ENCODE measurements at regions not wholly inside any gene's neighbourhood (a gene's known extent, or its start where the extent isn't known, plus 50 kb on each side); places are given as distances from the start of the nearest gene placed in this dataset.

DNA sequence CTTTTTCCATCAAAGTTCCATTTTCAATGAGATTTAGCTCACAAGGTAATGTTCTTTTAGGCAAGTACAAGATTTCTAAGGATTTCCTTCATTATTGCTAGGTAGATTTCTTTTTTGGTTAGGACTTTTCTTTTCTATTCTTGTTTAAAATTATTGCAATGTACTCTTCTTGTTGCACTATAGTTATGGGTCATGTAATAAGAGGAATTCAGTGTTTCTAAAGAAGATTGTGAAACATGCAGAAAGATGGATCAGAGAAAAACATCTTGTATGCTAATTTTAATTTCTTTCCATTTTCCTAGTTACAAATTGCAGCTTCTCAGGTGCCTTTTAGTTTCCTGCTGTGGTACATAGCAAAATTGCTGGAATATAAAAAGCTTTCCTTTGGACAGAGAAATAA lies 56.1 kb downstream of the BTG1 start:
- intact Hi-C loops (cut with DNase I; ENCODE audit: low total_unique reads): no loop called here
- TF ChIP-seq, protein P1, sequence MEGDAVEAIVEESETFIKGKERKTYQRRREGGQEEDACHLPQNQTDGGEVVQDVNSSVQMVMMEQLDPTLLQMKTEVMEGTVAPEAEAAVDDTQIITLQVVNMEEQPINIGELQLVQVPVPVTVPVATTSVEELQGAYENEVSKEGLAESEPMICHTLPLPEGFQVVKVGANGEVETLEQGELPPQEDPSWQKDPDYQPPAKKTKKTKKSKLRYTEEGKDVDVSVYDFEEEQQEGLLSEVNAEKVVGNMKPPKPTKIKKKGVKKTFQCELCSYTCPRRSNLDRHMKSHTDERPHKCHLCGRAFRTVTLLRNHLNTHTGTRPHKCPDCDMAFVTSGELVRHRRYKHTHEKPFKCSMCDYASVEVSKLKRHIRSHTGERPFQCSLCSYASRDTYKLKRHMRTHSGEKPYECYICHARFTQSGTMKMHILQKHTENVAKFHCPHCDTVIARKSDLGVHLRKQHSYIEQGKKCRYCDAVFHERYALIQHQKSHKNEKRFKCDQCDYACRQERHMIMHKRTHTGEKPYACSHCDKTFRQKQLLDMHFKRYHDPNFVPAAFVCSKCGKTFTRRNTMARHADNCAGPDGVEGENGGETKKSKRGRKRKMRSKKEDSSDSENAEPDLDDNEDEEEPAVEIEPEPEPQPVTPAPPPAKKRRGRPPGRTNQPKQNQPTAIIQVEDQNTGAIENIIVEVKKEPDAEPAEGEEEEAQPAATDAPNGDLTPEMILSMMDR (IDR thresholded peaks at IDR 0.05): no peak
- no peak for TF ChIP-seq POLR2A (IDR thresholded peaks at IDR 0.05)
- no peak for TF ChIP-seq POLR2AphosphoS5 (IDR thresholded peaks at IDR 0.05)
- no peak for TF ChIP-seq EP300 (IDR thresholded peaks at IDR 0.05; ENCODE audit: low read depth)
- Histone ChIP-seq H3K27ac (no peak overlapping the region), H3K27me3 (no peaks in the 10 kb centered on the region), H3K4me1 (peaks cover 0 to 19% (median 6%) of the 10 kb centered on the region in 4 donors), H3K9me3 (no peaks in the 10 kb centered on the region), H3K36me3 (no peaks in the 10 kb centered on the region), H3K4me3 (no peak overlapping the region)
- DNase-seq: no peak
- in situ Hi-C loops (cut with MboI; ENCODE audit: low pct_ligation_motif_present in 1 of 4, low pct_unique_long_range_greater_than_20kb in 1 of 4, low sequenced_read_pairs in 3 of 4): no loop called here

DNA sequence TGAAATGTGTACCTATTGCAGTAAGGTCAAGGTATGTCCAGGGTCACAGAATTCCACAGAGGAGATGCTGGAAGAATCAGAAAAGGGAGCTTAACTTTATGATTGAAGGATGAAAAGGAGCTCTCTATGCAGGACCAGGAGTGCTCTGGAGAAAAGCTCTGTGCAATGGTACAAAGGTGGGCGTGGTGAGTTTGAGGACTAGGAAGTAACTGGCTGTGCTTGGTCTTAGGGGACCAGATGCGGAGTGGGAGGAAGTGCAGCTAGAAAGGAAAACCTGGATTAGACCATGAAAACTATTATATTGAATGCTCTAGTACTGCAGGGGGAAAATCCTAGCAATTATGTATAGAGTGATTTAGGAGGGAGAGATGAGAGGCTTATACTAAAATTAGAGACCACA lies 56.8 kb downstream of the BTG1 start:
- in situ Hi-C loops (cut with MboI; ENCODE audit: low pct_ligation_motif_present in 1 of 4, low pct_unique_long_range_greater_than_20kb in 1 of 4, low sequenced_read_pairs in 3 of 4) (no loop called here), intact Hi-C loops (cut with DNase I; ENCODE audit: low total_unique reads) (no loop called here)
- H3K4me1 ChIP-seq: peaks cover 0 to 19% (median 6%) of the 10 kb centered on the region in 4 donors
- no peak for DNase-seq
- no peaks in the 10 kb centered on the region for H3K27me3 ChIP-seq
- no peaks in the 10 kb centered on the region for H3K36me3 ChIP-seq
- 82% methylated on average over 2 of the region's 2 CpGs; no CpG with 5 or more reads in 1 of the 2 donors for WGBS, 2 donors (ENCODE audit: low coverage in 1 of 2)
- no peak overlapping the region for H3K27ac ChIP-seq
- H3K9me3 ChIP-seq: no peaks in the 10 kb centered on the region
- TF ChIP-seq POLR2A (IDR thresholded peaks at IDR 0.05) (no peak), POLR2AphosphoS5 (IDR thresholded peaks at IDR 0.05) (no peak), EP300 (IDR thresholded peaks at IDR 0.05; ENCODE audit: low read depth) (no peak)
- TF ChIP-seq, protein P1 (IDR thresholded peaks at IDR 0.05): no peak
- no peak overlapping the region for H3K4me3 ChIP-seq

DNA sequence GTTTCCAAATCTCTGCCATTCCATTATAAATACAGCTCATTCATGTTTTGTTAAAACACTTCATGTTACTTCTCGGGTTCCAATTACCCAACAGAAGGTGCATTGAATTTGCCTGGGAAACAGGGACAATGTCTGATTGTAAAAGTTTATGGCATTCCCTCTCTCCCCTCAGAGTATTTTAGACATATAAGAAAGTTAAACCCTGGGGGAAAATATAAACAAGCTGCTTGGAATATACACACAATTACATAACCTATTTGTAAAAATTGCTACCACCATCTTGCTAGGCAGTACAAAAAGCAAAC lies 60.0 kb downstream of the BTG1 start:
- no peak overlapping the region for H3K27ac ChIP-seq
- WGBS, 2 donors (ENCODE audit: low coverage in 1 of 2): 60 to 67% methylated on average over 1 of the region's 1 CpG
- H3K4me1 ChIP-seq: peaks cover 0 to 25% (median 9%) of the 10 kb centered on the region in 4 donors
- no peak overlapping the region for H3K4me3 ChIP-seq
- no peaks in the 10 kb centered on the region for H3K27me3 ChIP-seq
- H3K36me3 ChIP-seq: no peaks in the 10 kb centered on the region
- DNase-seq: no peak
- intact Hi-C loops (cut with DNase I; ENCODE audit: low total_unique reads): no loop called here
- TF ChIP-seq POLR2A (IDR thresholded peaks at IDR 0.05): no peak
- TF ChIP-seq, protein P1 (IDR thresholded peaks at IDR 0.05): no peak
- no peak for TF ChIP-seq POLR2AphosphoS5 (IDR thresholded peaks at IDR 0.05)
- no peak for TF ChIP-seq EP300 (IDR thresholded peaks at IDR 0.05; ENCODE audit: low read depth)
- H3K9me3 ChIP-seq: no peaks in the 10 kb centered on the region
- in situ Hi-C loops (cut with MboI; ENCODE audit: low pct_ligation_motif_present in 1 of 4, low pct_unique_long_range_greater_than_20kb in 1 of 4, low sequenced_read_pairs in 3 of 4): no loop called here

DNA sequence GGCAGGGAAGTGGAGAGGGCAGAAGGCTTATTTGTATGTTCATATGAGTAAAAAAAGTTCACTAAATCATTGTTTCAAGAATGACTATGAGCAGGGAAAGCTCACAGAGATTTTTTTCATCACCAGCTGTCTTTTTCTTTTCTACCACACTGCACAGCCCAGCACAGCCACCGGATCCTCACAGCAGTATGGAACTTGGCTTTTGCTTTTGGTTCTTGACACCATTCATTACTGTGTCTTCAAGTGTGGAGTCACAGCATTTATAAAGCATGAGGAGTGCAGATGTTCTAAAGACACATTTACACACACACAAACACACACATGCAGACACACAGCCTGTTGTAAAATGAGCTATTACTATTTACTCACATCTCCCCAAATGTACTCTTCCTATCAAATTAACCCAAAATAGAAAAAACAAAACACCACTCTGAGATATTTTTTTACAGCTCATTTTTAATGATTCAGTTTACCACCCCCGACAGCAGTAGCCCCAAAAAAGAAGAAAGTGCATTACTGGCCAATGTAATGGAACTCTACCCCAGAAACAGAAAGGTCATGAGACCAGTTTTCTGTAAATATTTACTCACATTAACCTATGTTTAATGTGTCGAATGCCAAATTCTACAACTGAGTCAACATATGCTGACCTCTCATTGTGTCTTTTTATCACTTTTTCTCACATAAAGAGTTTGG lies 60.5 kb downstream of the BTG1 start:
- H3K36me3 ChIP-seq: no peaks in the 10 kb centered on the region
- in situ Hi-C loops (cut with MboI; ENCODE audit: low pct_ligation_motif_present in 1 of 4, low pct_unique_long_range_greater_than_20kb in 1 of 4, low sequenced_read_pairs in 3 of 4): no loop called here
- no peaks in the 10 kb centered on the region for H3K27me3 ChIP-seq
- H3K4me3 ChIP-seq: no peak overlapping the region
- no peak for DNase-seq
- peaks cover 0 to 29% (median 14%) of the 10 kb centered on the region in 4 donors for H3K4me1 ChIP-seq
- no peak overlapping the region for H3K27ac ChIP-seq
- TF ChIP-seq EP300 (IDR thresholded peaks at IDR 0.05; ENCODE audit: low read depth) (no peak), POLR2AphosphoS5 (IDR thresholded peaks at IDR 0.05) (no peak), POLR2A (IDR thresholded peaks at IDR 0.05) (no peak)
- TF ChIP-seq, protein P1 (IDR thresholded peaks at IDR 0.05): no peak
- intact Hi-C loops (cut with DNase I; ENCODE audit: low total_unique reads): no loop called here
- no peaks in the 10 kb centered on the region for H3K9me3 ChIP-seq
- 34 to 52% methylated on average over 3 of the region's 3 CpGs for WGBS, 2 donors (ENCODE audit: low coverage in 1 of 2)
